Left renal cortex interstitium (tissue), 4 donors: ENCODE measurements at regions not wholly inside any gene's neighbourhood (a gene's known extent, or its start where the extent isn't known, plus 50 kb on each side); places are given as distances from the start of the nearest gene placed in this dataset.
"Not testable (repeated sequence)": the region's sequence is repeated elsewhere in the genome, so short reads cannot be mapped to it uniquely, and the experiment has no call there.

ENCODE experiments used
- DNase-seq, 4 donors: peaks; one replicate each; pipeline ENCODE4 v3.0.0-alpha.2; 2013; ENCODE audit warnings: low read depth in 4 of 4, low spot score in 2 of 4, missing footprints in 1 of 4

DNA sequence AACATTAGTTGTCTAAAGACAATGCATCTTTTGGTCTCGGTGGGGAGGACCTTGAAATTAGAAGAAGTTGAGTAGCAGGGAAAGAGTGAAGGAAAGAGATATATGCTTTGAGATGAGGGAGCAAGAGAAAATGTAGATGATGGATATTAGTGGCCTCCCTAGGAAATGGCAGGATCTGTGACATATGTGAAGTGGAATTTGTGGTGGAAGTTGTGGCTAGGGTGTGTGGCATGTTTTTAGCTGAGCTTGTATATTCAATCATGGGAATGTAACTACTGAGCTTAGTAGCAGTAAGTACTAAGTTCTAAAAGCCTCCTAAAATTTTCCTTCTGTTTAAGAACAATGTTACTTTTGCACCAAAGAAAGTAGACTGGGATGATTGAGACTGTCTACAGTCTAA, 382.8 kb upstream of the CTSO start:
- no peak for DNase-seq

DNA sequence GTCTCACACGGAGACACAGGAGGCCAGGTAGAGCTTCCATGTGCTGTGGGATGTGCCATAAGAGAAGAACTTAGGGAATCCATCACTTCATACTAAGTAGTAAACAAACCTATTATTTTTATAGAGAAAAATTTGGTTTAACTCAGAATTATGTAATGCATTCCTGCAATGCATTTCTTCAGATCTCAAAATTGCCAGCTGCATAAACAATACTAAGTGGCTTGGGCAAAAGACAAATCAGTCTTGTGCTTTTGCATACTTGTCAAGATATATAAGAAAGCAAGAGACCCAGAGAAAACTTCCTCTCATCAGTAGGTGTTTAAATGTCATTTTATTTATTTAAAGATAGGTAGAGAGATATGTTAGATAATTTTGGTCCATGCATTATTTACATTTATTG, 382.1 kb upstream of the CTSO start:
- no peak for DNase-seq

DNA sequence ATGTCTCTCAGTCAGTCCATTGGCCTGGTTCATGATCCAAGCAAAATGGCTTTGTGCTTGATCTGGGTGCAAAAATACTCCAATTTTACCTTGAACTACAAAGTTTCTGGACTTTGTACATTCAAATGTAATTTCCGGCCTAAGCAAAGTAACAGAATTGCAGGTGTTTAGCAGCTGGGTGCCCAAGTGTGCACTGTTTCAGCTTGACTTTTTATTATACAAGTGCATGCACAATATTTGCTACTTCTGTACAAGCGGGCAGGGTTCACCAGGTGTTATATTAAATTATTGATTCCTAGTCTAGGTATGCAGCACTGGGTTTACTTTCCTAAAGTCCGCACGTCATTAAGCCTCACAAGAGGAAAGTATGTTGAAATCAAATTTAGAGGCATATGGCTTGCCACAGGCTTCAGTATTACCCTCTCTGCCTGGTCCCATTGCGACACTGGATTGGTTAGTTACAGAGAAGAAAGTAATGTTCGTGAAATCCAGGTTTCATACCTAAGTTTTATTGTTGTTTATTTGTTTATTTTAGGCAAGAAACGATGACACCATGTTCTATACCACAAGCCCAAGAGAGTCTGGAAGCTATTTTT, 376.9 kb upstream of the CTSO start:
- DNase-seq = no peak

DNA sequence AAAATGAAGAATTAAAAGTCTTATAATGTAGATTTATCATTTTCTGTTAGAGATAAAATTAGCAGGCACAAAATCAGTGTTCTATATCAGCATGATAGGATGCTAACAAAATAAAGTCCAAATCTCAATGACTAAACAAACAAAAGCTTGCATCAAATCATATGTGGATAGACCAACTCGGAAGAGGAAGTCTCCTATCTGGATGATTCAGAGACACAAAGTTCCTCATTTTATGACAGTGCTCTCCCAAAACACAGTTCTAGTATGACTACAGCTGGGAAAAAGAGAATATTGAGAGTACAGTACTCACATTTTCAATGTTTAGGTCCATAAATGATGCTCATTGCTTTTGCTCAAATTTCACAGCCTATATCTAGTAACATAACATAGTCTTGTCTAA, 376.1 kb upstream of the CTSO start:
- no peak for DNase-seq

DNA sequence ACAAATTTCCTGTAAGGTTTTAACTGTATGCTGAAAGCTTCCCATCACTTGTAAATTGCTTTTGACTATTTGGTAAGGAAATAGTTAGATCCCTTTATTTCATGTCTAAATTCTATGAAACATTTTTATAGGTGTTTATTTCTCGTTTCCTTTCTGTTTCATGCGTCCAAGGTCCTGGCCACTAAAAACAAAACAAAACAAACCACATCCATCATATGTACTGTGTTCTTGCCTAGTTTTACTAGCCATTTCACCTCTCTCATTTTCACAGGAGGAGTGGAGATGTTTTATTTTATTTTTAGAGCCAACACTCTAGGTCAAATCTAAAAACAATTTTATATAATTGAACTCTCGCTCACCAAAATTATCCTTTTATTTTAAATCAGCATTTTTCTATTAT, 375.2 kb upstream of the CTSO start:
- no peak for DNase-seq

DNA sequence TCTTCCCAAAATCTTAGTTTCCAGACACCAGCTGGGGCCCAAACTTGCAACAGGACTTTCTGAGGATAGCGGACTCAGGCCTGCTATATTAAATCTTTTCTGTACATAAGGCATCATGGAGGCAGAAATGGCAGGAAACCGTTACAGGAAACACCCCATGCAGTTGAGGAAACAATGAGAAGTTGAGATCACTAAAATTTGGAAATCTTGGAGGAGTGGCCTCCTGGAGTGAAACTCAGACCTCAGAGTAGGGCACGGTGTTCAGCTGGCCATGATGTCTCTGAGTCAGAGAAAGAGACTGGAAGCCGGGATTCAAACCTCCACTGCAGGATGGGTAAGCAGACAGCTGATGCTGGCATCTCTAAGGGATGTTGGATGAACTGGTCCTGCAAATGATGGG, 372.6 kb upstream of the CTSO start:
- no peak for DNase-seq

DNA sequence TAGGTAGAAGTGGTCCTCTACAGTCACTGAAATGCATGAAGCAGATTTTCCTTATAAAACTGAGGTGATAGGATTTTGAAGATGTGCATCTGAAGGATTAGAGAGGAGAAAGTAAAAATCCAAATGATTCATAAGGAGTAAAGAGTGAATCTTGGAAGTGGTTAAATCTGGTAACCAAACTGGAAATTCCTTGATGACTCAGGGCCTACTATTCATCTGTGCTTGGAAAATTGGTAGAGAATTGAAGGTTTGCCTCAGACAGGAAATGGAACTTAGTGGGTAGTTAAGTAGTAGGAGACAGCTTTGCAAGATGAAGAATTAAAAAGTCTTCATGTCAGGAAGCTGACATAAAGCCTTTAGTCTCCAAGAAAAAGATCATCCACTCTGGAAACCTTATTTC, 368.9 kb upstream of the CTSO start:
- DNase-seq = no peak

DNA sequence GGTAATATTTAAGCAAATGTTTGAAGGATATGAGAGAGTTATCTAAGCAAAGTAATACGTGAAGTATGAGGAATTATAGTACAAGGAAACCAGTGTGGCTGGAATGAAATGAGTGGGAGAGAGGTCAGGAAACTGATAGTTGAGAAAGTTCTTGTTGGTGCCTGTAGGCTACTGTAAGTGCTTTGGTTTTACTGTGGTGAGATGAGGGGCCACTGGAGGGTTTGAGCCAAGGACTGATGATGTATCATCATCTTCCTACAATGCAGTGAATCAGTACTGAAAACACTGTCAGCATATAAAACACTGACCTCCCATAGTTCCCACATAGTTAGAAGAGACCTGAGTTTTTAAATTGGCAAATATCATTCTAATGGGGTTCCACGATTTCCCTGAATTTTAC, 367.5 kb upstream of the CTSO start:
- no peak for DNase-seq

DNA sequence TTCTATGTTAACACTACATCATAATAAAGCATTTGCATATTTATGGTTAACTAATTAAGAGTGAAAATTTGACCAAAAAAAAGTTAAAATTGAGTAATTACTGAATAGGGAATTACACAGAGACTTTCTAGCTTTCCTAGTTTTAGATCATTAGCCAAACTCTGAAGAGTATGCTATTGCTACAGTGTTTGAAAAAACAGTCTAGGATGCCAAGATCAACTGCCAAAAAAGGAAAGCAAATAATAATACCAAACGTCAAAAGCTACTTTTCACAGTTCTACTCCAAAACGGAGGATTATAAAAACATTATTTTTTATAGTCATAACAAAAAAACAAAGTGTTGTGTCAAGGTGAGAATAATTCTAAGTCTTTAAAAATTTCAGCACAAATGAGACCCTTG, 359.8 kb upstream of the CTSO start:
- DNase-seq = no peak

DNA sequence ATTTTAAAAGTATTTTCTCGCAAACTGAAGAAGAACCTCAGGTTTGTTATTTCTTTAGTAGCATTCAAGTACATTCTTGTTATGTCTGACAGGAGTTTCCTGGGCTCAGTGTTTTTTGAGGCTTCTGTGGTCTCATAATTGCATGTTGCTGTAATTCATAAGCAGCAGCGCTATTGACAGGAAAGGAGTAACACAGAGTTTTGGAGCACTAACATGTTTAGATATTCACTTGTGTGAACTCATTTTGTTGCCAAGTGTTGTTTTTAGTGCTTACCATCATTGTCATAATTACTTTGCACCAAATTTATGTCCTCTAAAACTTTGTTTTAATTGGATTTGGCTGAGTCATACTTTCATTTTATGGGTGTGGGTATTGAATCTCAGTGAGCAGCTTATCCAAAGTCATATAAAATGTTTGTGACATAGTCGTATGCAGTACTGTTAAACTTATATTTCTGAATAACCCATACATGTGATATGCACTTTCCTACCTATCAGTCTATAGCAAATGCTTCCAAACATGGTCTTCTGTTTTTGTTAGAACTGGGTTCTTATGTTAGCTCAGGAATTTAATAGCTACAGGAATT, 358.7 kb upstream of the CTSO start:
- DNase-seq = no peak

DNA sequence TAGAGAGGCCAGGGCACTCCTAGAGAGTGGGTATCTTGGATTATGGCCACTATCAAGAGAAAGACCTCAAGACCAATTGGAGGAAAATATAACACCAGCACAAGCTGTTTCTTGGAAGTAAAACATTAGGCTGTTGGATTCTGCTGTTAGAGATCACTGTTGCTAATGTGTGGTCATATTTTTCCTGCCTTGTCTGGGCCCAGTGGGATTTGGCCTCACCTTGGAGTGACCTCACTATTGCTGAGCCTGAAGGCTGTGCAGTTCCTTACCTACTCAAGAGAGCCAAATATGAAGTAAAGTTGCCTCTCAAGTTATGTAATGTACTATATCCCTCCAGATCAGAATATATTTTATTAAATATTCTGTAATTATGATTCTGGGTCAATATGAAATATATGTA, 355.4 kb upstream of the CTSO start:
- no peak for DNase-seq

DNA sequence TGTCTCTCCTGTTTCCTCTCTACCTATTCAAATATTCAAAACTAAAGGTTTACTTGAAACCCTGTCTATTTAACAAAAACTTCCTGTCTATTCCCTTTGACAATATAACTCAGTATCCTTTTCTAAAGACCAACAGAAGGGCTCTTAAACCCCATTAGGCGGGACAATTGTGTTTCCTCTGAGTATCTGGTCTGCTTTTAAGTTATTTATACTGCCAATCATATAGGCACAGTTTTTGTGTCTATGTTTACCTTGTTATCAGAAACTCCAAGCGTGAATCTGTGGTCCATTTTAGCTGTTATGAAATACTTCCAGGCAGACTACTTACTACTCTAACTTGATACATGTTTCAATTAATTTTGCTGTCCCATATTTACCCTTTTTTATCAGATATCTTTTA, 350.0 kb upstream of the CTSO start:
- DNase-seq = no peak

DNA sequence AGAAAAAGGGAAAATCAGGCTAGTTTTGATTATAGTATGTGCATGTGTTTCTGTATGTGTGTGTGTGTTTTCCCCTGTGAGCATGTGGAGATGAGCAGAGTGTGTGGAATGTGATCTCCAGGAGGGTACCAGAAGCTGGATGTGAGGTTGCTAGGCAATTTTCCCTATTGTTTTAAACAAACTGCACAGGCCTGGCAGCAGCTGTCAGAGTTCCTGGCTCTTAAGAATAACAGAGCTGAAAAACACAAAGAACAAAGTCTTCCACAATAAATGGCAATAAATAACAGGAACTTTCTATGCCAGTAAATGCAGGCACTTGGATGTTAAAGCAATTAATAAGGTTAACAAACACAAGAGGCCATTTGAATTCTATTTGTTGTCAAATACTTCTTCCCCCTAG, 344.6 kb upstream of the CTSO start:
- peak in 1 of 4 donors; percentile 23 for DNase-seq

DNA sequence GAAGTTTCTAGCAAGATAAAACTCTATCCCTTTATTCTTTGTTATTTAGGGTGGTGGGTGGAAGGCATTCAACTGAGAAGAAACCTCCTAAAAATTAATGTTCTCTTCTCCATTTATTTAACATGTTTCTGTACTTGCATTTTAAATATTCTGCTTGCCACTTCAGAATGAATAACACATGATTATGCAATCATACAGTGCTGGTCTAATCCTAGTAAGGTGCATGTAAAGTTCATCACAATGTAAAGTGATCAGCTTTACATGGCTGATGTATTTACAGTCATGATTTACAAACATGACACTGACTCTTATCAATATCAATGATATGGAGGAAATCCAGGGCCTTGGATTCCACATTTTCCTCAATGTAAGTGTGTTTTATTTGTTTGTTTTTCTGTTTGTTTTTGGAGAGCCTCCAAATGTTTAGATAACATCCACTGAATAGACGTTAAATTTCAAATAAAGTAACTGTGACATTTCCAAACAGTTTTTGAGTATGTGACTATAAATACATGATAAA, 342.1 kb upstream of the CTSO start:
- no peak for DNase-seq

DNA sequence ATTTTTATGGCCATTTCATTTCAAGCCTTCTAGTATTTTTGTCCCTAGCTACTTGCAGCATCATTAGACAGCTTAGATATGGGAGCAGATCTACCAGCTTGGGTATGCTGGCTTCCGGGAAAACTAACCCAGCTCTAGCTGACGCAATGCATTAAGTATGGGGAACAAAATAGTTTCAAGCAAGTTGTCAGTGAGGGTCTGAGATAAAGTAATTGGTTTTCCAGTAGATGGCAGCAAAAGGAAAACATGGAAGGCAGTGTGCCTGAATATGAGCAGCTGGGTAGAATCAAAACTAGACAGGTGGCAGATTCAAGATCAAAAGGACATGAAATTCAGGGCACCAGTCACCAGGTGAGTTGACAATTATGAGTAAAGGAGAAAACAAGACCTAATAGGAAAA, 340.9 kb upstream of the CTSO start:
- DNase-seq = peak in 1 of 4 donors; percentile 21

DNA sequence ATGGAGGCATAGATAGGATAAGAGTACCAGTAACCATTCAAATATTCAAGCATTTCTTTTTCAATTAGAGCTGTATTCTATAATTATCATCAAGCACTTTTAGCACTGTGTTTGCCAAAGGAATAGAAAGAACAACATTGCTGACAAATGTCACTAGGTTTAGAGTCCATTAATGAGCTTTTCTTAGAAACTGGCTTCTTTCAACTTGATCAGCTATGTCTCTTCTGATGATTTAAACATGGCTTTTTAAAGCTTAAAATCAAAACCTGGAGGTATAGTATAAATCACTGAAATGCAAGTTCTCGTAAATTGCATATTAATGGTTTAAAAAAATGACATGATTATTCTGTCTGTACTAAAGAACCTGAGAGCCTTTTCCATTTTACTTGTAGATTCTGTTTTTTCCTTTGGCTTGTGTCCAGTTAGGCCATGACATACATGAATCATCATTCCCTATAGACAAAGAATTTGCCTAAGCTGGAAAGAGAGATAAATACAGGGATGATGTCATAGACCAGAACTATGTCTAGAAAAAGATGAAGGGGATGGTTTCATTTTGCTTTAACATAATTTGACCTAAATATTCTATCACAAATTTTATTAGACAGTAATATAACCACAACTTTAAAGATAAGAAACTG, 340.1 kb upstream of the CTSO start:
- DNase-seq = no peak

DNA sequence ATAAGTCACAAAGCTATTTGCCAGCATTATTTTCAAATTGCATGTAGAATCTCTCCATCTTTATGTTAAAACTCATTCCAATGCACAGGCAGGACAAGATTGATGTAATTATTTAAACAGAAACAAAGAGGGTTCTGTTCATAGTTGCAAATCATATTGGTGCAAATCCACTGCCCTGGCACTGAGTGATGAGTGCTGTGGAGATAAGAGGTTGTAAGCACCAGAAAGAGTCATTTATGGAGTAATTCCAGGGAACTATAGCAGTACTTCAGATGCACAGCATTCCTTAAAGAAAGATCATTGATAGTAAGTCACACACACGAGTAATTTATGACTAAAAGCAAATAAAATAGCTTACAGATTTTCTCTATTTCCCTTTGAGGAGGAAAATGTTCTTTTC, 337.7 kb upstream of the CTSO start:
- DNase-seq = no peak

DNA sequence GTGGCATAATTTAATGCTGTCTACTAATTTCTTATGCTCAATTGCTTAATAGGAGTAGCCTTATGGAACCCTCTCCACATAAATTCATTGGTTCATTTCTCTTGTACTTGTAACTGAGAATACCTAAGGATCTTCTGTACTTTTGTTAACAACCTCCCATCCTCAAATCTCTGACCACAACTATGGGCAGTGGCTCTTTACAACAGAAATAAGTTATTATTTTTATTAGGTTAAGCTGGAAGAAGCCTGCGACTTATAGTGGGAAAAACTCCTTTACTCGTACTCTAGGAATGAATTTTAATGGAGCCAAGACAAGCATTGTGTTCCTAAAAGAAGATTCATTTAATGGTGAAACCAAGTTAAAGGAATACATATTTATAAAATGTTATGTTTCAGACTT, 337.1 kb upstream of the CTSO start:
- DNase-seq = no peak

DNA sequence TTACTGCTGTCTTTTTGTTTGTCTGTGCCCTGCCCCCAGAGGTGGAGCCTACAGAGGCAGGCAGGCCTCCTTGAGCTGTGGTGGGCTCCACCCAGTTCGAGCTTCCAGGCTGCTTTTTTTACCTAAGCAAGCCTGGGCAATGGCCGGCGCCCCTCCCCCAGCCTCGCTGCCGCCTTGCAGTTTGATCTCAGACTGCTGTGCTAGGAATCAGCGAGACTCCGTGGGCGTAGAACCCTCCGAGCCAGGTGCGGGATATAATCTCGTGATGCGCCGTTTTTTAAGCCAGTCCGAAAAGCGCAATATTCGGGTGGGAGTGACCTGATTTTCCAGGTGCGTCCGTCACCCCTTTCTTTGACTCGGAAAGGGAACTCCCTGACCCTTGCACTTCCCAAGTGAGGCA, 336.4 kb upstream of the CTSO start:
- DNase-seq = not testable (repeated sequence)

DNA sequence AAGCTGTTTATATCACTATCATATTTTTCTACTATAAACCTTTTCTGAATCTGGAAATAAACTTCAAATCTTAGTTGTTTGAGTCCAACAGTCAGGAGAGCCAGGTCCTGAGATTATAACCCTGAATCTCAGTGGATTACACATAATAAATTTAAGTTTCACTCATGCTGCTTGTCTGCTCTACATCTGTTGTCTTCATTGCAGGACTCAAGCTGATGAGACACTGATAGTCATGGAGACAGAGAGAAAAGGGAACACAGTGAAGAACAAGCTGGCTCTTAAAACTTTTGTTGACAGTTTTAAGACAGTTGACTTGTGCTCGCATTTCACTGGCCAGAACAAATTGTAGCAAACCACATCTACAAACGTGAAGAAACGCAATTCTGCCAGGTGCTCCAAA, 327.0 kb upstream of the CTSO start:
- no peak for DNase-seq

DNA sequence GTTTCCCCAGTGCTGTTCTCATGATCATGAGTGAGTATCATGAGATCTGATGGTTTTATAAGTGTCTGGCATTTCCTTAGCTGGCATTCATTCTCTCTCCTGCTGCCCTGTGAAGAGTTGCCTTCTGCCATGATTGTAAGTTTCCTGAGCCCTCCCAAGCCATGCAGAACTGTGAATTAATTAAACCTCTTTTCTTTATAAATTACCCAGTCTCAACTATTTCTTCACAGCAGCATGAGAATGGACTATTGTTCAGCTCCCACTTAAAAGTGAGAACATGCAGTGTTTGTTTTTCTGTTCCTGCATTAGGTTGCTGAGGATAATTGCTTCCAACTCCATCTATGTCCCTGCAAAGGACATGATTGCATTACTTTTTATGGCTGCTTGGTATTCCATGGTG, 311.7 kb upstream of the CTSO start:
- DNase-seq = no peak

DNA sequence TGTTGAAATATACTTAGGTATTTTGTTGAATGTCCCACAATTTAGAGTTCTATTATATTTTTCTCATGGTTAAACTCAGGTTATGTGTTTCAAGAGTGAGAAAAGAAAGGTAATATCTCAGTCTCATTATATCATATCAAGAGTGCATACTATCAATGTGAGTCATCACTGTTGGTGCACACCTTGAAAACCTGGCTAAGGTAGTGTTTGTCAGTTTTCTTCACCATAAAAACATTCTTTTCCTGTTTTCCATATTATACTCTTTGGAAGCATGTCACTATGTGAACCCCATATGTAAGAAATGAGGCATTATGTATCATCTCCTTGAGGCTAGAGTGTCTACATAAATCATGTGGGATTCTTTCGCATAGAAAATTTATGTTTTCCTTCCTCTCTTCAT, 307.6 kb upstream of the CTSO start:
- DNase-seq = no peak
